Islet of Langerhans (tissue), 1 donor: ENCODE measurements at regions not wholly inside any gene's neighbourhood (a gene's known extent, or its start where the extent isn't known, plus 50 kb on each side); places are given as distances from the start of the nearest gene placed in this dataset.

Experiments used
- FAIRE-seq: peaks from one replicate; lab custom pipeline; 2011; peaks lifted over from hg19 to GRCh38; lab: Jason Lieb, UNC

- no peak for FAIRE-seq
Observed at GRCh38 chr4:181146051-181146450, 1097.2 kb upstream of the TENM3 start.

- FAIRE-seq: no peak
Observed at GRCh38 chr4:181147416-181147951, 1095.7 kb upstream of the TENM3 start.

- FAIRE-seq: no peak
Observed at GRCh38 chr4:181148470-181148869, 1094.7 kb upstream of the TENM3 start.

GRCh38 chr4:181150191-181150590 is 1093.0 kb upstream of the TENM3 start:
- FAIRE-seq: no peak

GRCh38 chr4:181151856-181152255 is 1091.3 kb upstream of the TENM3 start:
- no peak for FAIRE-seq

GRCh38 chr4:181157647-181158046 is 1085.6 kb upstream of the TENM3 start:
- no peak for FAIRE-seq

- no peak for FAIRE-seq
Observed at GRCh38 chr4:181158971-181159370, 1084.2 kb upstream of the TENM3 start.

GRCh38 chr4:181161669-181162068 is 1081.5 kb upstream of the TENM3 start:
- no peak for FAIRE-seq

GRCh38 chr4:181162266-181162665 is 1080.9 kb upstream of the TENM3 start:
- FAIRE-seq: no peak

- no peak for FAIRE-seq
Observed at GRCh38 chr4:181162676-181163075, 1080.5 kb upstream of the TENM3 start.

- no peak for FAIRE-seq
Observed at GRCh38 chr4:181166742-181167399, 1076.3 kb upstream of the TENM3 start.

- FAIRE-seq: no peak
Observed at GRCh38 chr4:181168011-181168805, 1075.0 kb upstream of the TENM3 start.

GRCh38 chr4:181173046-181173445 is 1070.2 kb upstream of the TENM3 start:
- no peak for FAIRE-seq

GRCh38 chr4:181176306-181176705 is 1066.9 kb upstream of the TENM3 start:
- FAIRE-seq: no peak

- FAIRE-seq: no peak
Observed at GRCh38 chr4:181181331-181181730, 1061.9 kb upstream of the TENM3 start.

GRCh38 chr4:181189751-181190150 is 1053.5 kb upstream of the TENM3 start:
- no peak for FAIRE-seq

GRCh38 chr4:181193131-181193930 is 1049.9 kb upstream of the TENM3 start:
- FAIRE-seq: no peak

GRCh38 chr4:181194096-181194495 is 1049.1 kb upstream of the TENM3 start:
- no peak for FAIRE-seq

- FAIRE-seq: no peak
Observed at GRCh38 chr4:181200076-181200475, 1043.1 kb upstream of the TENM3 start.

- FAIRE-seq: no peak
Observed at GRCh38 chr4:181202240-181202639, 1041.0 kb upstream of the TENM3 start.

- FAIRE-seq: no peak
Observed at GRCh38 chr4:181204109-181204508, 1039.1 kb upstream of the TENM3 start.

GRCh38 chr4:181213551-181213950 is 1029.7 kb upstream of the TENM3 start:
- no peak for FAIRE-seq

GRCh38 chr4:181216501-181216900 is 1026.7 kb upstream of the TENM3 start:
- FAIRE-seq: no peak
